NT2/D1 (cell line): ENCODE measurements at regions not wholly inside any gene's neighbourhood (a gene's known extent, or its start where the extent isn't known, plus 50 kb on each side); places are given as distances from the start of the nearest gene placed in this dataset.

Source experiments
- YY1 ChIP-seq: IDR thresholded peaks from 2 replicates; pipeline ENCODE4 v1.6.1; 2011; ENCODE audit not compliant: insufficient read length, insufficient read depth
- ZNF274 ChIP-seq: IDR thresholded peaks from 2 replicates; pipeline ENCODE4 v1.6.1; 2011; ENCODE audit warnings: mild to moderate bottlenecking, low read depth, low read length

DNA sequence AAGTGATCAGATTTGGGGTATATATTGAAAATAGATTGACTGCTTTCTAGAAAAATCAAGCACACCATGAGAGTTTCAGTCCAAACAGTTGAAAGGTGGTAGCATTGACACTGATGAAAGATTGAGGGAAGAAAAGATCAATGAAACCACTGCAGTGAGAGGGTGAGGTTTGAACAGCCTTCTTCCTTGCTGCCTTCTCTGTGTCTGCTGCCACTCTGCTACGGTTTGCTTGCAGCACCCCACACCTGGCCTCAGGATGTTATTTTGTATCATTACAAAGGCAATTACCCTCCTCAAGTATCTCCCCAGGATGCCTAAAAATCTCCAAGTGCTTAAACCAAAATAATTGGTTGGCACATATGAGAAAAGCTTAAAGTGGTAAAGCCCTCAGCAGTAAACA lies 683.6 kb upstream of the ARPP21 start:
- TF ChIP-seq YY1 (no peak), ZNF274 (no peak)
